MCF 10A (cell line): ENCODE measurements at regions not wholly inside any gene's neighbourhood (a gene's known extent, or its start where the extent isn't known, plus 50 kb on each side); places are given as distances from the start of the nearest gene placed in this dataset.
"Not testable (repeated sequence)": the region's sequence is repeated elsewhere in the genome, so short reads cannot be mapped to it uniquely, and the experiment has no call there.

Experiments
- BruUV-seq: library from RNA; stranded (reverse); fragments of 400-500 nt; replicated peaks from 2 replicates; lab custom pipeline; 2021; lab: Mats Ljungman, UMichigan
- CTCF ChIA-PET: fragments of 300-600 bp; sonication (Branson Sonifier 250); formaldehyde crosslinking; extraction: SDS; loops from one replicate; lab custom pipeline; 2021; ENCODE audit warnings: antibody characterized with exemption, inconsistent platforms; lab: Yijun Ruan, JAX
- POLR2A ChIA-PET: fragments of 300-600, 350-650 bp; sonication (Branson Sonifier 250); formaldehyde crosslinking; extraction: SDS; loops from one replicate; lab custom pipeline; 2020; ENCODE audit warnings: antibody characterized with exemption, inconsistent platforms; lab: Yijun Ruan, JAX
- DNase-seq: peaks from one replicate; pipeline ENCODE4 v3.0.0-alpha.2; 2018; ENCODE audit not compliant: unreplicated experiment
- H3K27ac Mint-ChIP-seq: one replicate; pipeline ENCODE4 v1.8.0; 2022; ENCODE audit warnings: mild to moderate bottlenecking, low read depth, mixed read lengths; ENCODE audit not compliant: unreplicated experiment
- H3K27me3 Mint-ChIP-seq: one replicate; pipeline ENCODE4 v1.8.0; 2022; ENCODE audit warnings: mixed read lengths; ENCODE audit not compliant: insufficient read depth, unreplicated experiment
- H3K36me3 Mint-ChIP-seq: one replicate; pipeline ENCODE4 v1.8.0; 2022; ENCODE audit warnings: mild to moderate bottlenecking, moderate library complexity, mixed read lengths; ENCODE audit not compliant: insufficient read depth, unreplicated experiment
- H3K4me1 Mint-ChIP-seq: one replicate; pipeline ENCODE4 v1.8.0; 2022; ENCODE audit warnings: mixed read lengths; ENCODE audit not compliant: insufficient read depth, unreplicated experiment
- H3K4me3 Mint-ChIP-seq: one replicate; pipeline ENCODE4 v1.8.0; 2022; ENCODE audit warnings: mild to moderate bottlenecking, moderate library complexity, mixed read lengths; ENCODE audit not compliant: unreplicated experiment
- H3K9me3 Mint-ChIP-seq: one replicate; pipeline ENCODE4 v1.8.0; 2022; ENCODE audit warnings: mixed read lengths; ENCODE audit not compliant: unreplicated experiment
- intact Hi-C: fragments of 100-400 bp; cut with micrococcal nuclease; formaldehyde crosslinking; loops from 2 replicates; pipeline ENCODE4 v1.14.1; 2022
- TF ChIP-seq, protein P1 (sequence below): fragments of 200-600 bp; IDR thresholded peaks from one replicate; pipeline ENCODE4 v1.8.0; 2022; ENCODE audit warnings: antibody characterized with exemption, mild to moderate bottlenecking; ENCODE audit not compliant: unreplicated experiment

DNA sequence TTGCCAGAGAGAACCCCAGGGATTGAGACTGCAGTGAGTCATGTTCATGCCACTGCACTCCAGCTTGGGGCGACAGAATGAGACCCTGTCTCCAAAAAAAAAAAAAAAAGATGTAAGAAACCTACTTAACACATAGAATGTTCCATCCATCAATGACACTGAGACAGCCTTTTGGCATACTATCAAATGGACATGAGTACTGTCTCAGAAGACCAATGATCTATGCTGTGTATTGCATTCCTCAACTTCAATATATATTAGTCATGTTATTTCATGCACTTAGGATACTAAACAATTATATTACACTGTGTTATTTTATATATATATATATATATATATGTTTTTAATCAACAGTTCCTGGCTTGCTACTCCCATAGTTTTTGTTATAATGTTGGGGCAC lies 57.1 kb upstream of the ANKH start:
- POLR2A ChIA-PET, result no interaction called here
- intact Hi-C loops, result no loop called here
- H3K9me3 Mint-ChIP-seq, result no peaks in the 10 kb centered on the region
- H3K27me3 Mint-ChIP-seq, result no peaks in the 10 kb centered on the region
- H3K36me3 Mint-ChIP-seq, result no peaks in the 10 kb centered on the region
- TF ChIP-seq, protein P1, sequence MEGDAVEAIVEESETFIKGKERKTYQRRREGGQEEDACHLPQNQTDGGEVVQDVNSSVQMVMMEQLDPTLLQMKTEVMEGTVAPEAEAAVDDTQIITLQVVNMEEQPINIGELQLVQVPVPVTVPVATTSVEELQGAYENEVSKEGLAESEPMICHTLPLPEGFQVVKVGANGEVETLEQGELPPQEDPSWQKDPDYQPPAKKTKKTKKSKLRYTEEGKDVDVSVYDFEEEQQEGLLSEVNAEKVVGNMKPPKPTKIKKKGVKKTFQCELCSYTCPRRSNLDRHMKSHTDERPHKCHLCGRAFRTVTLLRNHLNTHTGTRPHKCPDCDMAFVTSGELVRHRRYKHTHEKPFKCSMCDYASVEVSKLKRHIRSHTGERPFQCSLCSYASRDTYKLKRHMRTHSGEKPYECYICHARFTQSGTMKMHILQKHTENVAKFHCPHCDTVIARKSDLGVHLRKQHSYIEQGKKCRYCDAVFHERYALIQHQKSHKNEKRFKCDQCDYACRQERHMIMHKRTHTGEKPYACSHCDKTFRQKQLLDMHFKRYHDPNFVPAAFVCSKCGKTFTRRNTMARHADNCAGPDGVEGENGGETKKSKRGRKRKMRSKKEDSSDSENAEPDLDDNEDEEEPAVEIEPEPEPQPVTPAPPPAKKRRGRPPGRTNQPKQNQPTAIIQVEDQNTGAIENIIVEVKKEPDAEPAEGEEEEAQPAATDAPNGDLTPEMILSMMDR, result no peak
- peaks cover 24% of the 10 kb centered on the region for H3K4me1 Mint-ChIP-seq
- H3K27ac Mint-ChIP-seq, result no peak overlapping the region
- no TSS peak for BruUV-seq
- CTCF ChIA-PET, result interaction anchor here (0.6 to 1.1 kb wide), 2 partner anchors 78 to 110 kb away, joined by 4 read pairs; no protein-coding TSS in a partner anchor
- peak; percentile 37 for DNase-seq
- H3K4me3 Mint-ChIP-seq, result no peak overlapping the region

DNA sequence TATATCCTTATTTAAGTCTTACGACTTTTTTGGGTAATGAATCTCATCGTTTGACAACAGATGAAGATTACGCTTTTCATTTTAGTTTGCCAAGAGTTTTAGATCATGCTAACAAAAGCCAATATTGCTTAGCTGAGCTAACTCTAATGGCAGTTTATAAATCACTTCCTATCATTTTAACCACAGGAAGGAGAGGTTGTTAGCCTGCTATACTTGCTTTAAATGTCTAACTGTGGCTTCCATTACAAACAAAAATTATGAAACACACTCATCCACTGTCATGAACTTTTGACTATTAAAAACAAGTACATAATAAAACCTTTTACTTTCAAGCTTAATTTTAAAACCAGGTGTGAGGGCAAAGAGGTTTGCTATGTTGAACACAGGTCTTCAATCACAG lies 53.7 kb upstream of the ANKH start:
- Mint-ChIP-seq H3K27me3 (no peaks in the 10 kb centered on the region), H3K9me3 (no peaks in the 10 kb centered on the region), H3K4me3 (no peak overlapping the region), H3K27ac (no peak overlapping the region), H3K36me3 (no peaks in the 10 kb centered on the region), H3K4me1 (peaks cover 24% of the 10 kb centered on the region)
- ChIA-PET POLR2A (interaction anchor here (0.6 to 0.9 kb wide), 2 partner anchors 19 to 33 kb away, joined by 3 read pairs; no protein-coding TSS in a partner anchor), CTCF (no interaction called here)
- no TSS peak for BruUV-seq
- DNase-seq, result no peak
- intact Hi-C loops, result no loop called here
- TF ChIP-seq, protein P1, result no peak

DNA sequence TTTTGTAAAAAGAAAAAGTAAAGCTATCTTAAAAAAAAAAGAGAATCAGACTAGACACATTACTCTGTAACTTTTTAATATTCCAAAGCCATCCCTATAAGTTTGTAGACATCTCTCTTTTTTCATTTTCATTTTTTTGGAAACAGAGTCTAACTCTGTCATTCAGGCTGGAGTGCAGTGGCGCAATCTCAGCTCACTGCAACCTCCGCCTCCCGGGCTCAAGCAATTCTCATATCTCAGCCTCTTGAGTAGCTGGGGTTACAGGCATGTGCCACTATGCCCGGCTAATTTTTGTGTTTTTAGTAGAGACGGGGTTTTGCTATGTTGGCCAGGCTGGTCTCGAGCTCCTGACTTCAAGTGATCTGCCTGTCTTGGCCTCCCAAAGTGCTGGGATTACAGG lies 51.4 kb upstream of the ANKH start:
- BruUV-seq, DNase-seq, H3K9me3 Mint-ChIP-seq, H3K27ac Mint-ChIP-seq, CTCF ChIA-PET, H3K4me3 Mint-ChIP-seq, H3K36me3 Mint-ChIP-seq, POLR2A ChIA-PET, intact Hi-C loops, H3K27me3 Mint-ChIP-seq: not testable (repeated sequence)
- H3K4me1 Mint-ChIP-seq, result peaks cover 18% of the 10 kb centered on the region

DNA sequence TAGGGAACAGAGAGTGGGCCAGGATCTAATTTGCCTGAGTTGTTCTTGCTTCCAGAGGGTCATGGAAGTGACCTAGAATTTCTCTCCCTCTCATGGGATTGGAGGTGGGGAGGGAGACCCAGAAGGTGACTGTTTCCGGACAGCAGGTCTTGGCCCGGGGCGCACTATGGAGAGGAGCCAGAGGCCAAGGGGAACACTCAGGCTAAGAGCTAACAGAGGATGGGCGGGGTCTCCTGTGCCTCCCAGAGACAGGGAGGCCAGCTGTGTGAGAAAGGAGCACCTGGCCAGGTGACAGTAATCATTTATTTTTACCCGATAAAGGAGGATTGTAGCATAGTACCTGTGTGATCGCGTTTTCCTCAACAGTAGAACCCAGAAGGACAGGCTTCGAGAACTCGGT lies 50.9 kb upstream of the ANKH start:
- POLR2A ChIA-PET, result no interaction called here
- CTCF ChIA-PET, result no interaction called here
- no TSS peak for BruUV-seq
- H3K9me3 Mint-ChIP-seq, result peaks cover 7% of the 10 kb centered on the region
- no peak overlapping the region for H3K27ac Mint-ChIP-seq
- peaks cover 21% of the 10 kb centered on the region for H3K4me1 Mint-ChIP-seq
- intact Hi-C loops, result no loop called here
- H3K27me3 Mint-ChIP-seq, result no peaks in the 10 kb centered on the region
- no peak overlapping the region for H3K4me3 Mint-ChIP-seq
- no peaks in the 10 kb centered on the region for H3K36me3 Mint-ChIP-seq
- no peak for DNase-seq
- TF ChIP-seq, protein P1, result no peak
